ENCODE measurements at regions not wholly inside any gene's neighbourhood (a gene's known extent, or its start where the extent isn't known, plus 50 kb on each side); places are given as distances from the start of the nearest gene placed in this dataset.

DNA sequence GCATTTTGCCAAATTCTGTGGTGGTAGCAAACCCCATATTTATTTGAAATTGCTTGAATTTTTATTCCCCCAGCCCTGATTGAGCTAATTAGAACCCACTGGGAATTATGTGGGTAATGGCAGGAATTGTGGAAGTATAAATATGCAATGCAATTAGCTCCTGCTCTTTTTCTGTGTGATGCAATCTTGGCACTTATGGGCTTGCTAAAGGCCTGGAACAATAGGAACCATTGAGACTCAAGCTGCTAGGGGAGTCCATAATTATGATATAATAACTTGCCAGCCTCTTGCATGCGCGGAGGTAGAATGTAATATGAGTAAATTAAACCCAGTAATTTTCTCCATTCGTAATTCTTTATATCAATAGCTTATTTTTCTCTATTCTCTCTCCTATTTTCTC, 267.6 kb upstream of the THSD7B start:
- TF ChIP-seq, protein P1, sequence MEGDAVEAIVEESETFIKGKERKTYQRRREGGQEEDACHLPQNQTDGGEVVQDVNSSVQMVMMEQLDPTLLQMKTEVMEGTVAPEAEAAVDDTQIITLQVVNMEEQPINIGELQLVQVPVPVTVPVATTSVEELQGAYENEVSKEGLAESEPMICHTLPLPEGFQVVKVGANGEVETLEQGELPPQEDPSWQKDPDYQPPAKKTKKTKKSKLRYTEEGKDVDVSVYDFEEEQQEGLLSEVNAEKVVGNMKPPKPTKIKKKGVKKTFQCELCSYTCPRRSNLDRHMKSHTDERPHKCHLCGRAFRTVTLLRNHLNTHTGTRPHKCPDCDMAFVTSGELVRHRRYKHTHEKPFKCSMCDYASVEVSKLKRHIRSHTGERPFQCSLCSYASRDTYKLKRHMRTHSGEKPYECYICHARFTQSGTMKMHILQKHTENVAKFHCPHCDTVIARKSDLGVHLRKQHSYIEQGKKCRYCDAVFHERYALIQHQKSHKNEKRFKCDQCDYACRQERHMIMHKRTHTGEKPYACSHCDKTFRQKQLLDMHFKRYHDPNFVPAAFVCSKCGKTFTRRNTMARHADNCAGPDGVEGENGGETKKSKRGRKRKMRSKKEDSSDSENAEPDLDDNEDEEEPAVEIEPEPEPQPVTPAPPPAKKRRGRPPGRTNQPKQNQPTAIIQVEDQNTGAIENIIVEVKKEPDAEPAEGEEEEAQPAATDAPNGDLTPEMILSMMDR (conservative IDR thresholded peaks at IDR 0.05 in 1 of 2, IDR thresholded peaks at IDR 0.05 in 1 of 2; ENCODE audit: low read depth in 1 of 2, low read length in 2 of 2) = no peak
- no peak for TF ChIP-seq EZH2 (IDR thresholded peaks at IDR 0.05; ENCODE audit: low read length, missing control alignments)
